ENCODE measurements at regions not wholly inside any gene's neighbourhood (a gene's known extent, or its start where the extent isn't known, plus 50 kb on each side); places are given as distances from the start of the nearest gene placed in this dataset.

DNA sequence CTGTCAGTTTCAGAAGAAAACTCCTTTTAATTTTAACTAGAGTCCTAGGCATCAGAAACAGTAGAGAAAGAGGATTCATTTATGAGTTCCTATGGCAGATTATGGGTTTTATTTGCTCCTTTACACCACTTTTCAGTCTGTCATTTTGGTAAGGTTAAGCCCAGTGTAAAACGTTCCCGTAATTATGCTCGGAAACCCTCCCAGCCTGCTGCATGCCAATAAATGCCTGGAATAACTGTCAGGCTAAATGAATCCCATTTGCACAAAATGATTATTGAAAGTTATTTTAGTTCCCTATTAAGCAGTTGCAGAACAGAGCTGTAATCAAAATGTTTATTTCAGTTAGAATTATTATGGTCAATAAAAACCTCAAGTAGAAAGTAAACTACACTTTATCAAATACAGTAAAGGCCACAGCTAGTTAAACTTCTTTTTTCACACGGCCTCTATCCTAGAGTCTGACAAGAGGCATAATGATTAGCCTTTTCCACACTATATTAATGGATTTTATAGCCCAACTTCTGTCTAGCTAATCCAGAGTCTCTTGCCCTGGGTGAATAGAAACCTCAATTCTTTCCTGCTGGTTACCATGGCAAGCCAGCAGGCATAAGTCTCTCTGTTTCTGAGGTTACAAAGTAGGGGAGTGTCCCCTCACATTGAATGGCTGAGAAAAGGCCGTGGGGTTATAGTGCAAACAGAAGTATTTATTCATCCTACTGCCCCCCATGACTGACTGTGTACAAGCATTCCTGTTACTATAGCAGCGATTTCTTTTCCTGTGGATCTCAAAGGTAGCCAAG is 80.8 kb upstream of the NPVF start:
- H3K27ac Mint-ChIP-seq, result no peak overlapping the region

DNA sequence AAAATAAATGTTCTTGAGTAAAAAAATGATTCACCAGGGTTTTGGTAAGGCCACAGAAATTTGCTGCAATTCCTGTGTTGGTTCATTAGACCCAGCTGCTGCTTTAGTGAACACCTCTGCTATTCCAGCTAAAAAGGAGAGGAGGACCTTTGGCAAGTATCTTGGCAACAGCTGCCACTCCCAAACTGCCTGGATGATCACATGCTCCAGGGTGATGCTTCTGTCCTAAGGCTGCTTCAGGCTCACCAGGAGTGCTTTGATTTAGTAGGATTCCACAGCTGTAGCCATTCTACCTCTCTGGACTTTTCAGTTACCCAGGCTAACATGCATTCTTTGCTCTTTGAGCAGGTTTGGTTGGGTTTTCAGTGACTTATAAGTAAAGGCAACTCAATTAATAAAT is 82.6 kb upstream of the NPVF start:
- Mint-ChIP-seq H3K9me3 (peaks cover 0 to 2% (median 0%) of the 10 kb centered on the region in 3 donors), H3K27me3 (no peaks in the 10 kb centered on the region), H3K27ac (no peak overlapping the region), H3K4me1 (no peaks in the 10 kb centered on the region), H3K36me3 (peaks cover 3% of the 10 kb centered on the region), H3K4me3 (no peak overlapping the region)

More for the DNA sequence above, 80.8 kb upstream of the NPVF start:
- Mint-ChIP-seq H3K4me1 (no peaks in the 10 kb centered on the region), H3K36me3 (peaks cover 3% of the 10 kb centered on the region), H3K9me3 (peaks cover 0 to 2% (median 0%) of the 10 kb centered on the region in 3 donors), H3K27me3 (peaks cover 5% of the 10 kb centered on the region), H3K4me3 (no peak overlapping the region)

DNA sequence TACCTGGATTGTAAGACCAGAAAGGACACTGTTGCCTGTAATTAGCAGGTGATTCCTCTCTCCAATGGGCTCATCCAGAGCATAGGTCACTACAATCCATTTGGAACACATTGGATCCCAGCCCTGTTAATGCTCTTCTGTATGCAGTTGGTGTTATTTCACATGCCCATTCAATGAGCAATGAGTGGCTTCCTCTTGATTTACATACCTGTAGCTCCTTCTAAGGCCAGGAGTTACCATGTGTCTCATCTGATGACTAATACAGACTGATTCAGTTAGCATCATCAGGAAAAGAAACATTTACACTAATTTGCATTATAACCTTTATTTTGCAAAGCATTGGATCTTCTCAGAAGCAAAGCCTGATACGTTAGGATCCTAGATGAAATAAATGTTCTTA is 83.1 kb upstream of the NPVF start:
- peaks cover 3% of the 10 kb centered on the region for H3K36me3 Mint-ChIP-seq
- no peak overlapping the region for H3K27ac Mint-ChIP-seq
- peaks cover 0 to 2% (median 0%) of the 10 kb centered on the region in 3 donors for H3K9me3 Mint-ChIP-seq
- H3K27me3 Mint-ChIP-seq, result no peaks in the 10 kb centered on the region
- H3K4me3 Mint-ChIP-seq, result no peak overlapping the region
- no peaks in the 10 kb centered on the region for H3K4me1 Mint-ChIP-seq

DNA sequence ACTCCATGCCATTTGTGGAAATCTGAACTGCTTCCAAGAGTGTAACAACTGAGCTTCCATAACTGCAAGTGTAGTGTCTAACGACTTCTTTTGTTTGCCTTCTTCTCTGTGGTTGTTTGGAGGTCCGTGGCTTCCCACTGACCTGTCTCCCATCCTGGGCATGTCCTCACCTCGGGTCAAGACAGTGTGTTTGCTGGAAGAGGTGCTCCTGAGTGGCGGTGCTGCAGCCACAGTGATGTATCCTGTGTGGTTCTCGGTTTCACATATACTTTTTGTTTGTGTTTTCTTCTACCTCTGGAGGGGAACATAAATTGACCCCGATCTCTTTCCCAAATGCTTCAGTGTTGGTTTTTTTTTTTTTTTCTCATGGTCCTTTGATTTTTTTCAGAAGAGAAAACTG is 84.7 kb upstream of the NPVF start:
- H3K4me3 Mint-ChIP-seq, result no peak overlapping the region
- peaks cover 0 to 2% (median 0%) of the 10 kb centered on the region in 3 donors for H3K9me3 Mint-ChIP-seq
- no peaks in the 10 kb centered on the region for H3K4me1 Mint-ChIP-seq
- no peaks in the 10 kb centered on the region for H3K27me3 Mint-ChIP-seq
- no peak overlapping the region for H3K27ac Mint-ChIP-seq
- H3K36me3 Mint-ChIP-seq, result peaks cover 3% of the 10 kb centered on the region

DNA sequence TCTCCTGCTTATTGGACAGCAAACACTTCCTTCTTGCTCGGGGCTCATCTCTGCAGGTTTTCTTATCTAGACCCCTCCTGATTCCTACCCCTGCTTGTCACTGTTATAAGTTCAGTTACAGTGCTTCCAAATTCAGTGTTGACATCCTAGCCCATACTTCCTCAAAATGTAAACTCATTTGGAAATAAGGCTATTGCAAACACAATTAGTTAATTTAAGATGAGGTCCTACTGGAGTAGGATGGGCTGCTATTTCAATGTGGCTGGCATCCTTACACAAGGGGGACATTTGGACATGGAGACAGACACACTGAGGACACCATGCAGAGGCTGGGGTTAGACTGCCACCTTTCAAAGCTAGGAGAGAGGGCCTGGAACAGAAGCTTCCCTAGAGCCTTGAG is 85.2 kb upstream of the NPVF start:
- Mint-ChIP-seq H3K4me1 (no peaks in the 10 kb centered on the region), H3K9me3 (peaks cover 0 to 2% (median 0%) of the 10 kb centered on the region in 3 donors), H3K4me3 (no peak overlapping the region), H3K27me3 (no peaks in the 10 kb centered on the region), H3K36me3 (peaks cover 3% of the 10 kb centered on the region), H3K27ac (no peak overlapping the region)

DNA sequence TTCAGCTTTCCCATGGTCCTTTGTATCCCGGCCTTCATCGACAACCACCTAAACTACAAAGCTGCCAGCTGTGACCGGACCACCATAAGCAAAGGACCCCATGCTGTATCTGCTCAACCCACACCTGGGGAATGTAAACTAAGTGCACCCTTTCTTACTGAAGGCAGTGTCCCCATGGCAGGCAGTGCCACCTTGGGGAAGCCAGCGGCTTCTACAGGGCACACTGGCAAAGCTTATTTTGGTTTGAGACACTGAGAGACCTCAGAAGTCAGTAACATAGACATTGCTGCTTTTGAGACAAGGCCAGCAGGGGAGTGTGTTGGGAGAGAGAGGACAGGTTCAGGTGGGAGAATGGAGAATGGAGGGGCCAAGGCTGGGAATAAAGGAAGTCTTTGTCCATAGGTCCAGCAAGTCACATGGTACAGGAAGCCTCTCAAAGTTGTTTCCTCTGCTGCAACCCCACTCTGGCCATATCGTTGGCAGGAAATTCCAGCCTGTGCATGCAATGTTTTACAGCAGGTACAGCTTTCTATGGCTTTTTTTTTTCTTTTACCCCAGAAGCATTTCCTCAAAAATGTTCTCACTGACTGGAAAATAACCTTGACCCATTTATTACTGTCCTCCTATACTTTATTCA is 85.9 kb upstream of the NPVF start:
- H3K4me1 Mint-ChIP-seq, result no peaks in the 10 kb centered on the region
- H3K27ac Mint-ChIP-seq, result no peak overlapping the region

DNA sequence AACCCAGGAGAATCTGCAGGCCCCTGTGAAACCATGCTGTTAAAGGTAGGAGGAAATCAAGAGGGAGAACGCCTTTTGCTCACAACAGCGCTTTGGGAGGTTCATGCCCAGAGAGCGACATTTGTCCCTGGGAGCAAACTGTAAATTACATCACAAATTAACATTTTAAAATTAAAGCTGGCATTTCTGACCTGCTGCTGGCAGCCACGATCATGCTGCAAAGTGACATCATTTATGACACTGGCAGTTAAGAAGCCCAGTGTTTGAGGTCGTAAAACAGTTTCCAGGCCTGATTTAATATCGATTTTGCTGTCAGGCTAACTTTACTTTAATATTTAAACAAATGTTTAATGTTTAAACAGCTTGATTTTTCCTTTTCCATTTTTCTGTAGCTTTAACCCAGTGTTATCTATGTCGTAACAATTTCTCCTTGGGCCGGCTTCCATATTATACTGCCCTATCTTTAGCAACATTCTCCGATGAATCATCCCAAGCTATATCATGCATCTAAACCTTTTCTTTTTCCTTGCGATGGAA is 86.5 kb upstream of the NPVF start:
- Mint-ChIP-seq H3K36me3 (peaks cover 3% of the 10 kb centered on the region), H3K27ac (no peak overlapping the region)

More for the DNA sequence above, 85.9 kb upstream of the NPVF start:
- Mint-ChIP-seq H3K9me3 (peaks cover 0 to 2% (median 0%) of the 10 kb centered on the region in 3 donors), H3K27me3 (no peaks in the 10 kb centered on the region), H3K36me3 (peaks cover 3% of the 10 kb centered on the region), H3K4me3 (no peak overlapping the region)

DNA sequence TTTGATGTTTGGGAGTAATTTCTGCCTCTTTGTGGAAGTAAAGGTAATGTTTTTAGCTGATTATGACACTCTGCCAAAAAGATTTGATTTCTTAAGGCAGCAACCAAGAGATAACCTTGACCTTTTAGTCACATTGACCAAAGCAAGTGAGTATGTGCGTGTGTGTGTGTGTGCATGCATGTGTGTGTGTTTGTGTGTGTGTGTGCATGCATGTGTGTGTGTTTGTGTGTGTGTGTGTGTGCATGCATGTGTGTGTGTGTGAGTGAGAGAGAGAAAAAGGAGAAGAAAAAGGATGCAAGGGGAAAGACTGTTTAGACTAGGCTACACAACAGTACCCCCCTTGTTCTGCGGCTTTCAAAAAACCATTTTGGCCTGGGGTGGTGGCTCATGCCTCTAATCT is 88.1 kb upstream of the NPVF start:
- no peak overlapping the region for H3K27ac Mint-ChIP-seq
- no peaks in the 10 kb centered on the region for H3K4me1 Mint-ChIP-seq
- H3K36me3 Mint-ChIP-seq, result peaks cover 3% of the 10 kb centered on the region
- no peak overlapping the region for H3K4me3 Mint-ChIP-seq
- H3K27me3 Mint-ChIP-seq, result peaks cover 4% of the 10 kb centered on the region
- peaks cover 0 to 2% (median 0%) of the 10 kb centered on the region in 3 donors for H3K9me3 Mint-ChIP-seq

More for the DNA sequence above, 86.5 kb upstream of the NPVF start:
- no peaks in the 10 kb centered on the region for H3K27me3 Mint-ChIP-seq
- no peak overlapping the region for H3K4me3 Mint-ChIP-seq
- peaks cover 0 to 2% (median 0%) of the 10 kb centered on the region in 3 donors for H3K9me3 Mint-ChIP-seq
- no peaks in the 10 kb centered on the region for H3K4me1 Mint-ChIP-seq

DNA sequence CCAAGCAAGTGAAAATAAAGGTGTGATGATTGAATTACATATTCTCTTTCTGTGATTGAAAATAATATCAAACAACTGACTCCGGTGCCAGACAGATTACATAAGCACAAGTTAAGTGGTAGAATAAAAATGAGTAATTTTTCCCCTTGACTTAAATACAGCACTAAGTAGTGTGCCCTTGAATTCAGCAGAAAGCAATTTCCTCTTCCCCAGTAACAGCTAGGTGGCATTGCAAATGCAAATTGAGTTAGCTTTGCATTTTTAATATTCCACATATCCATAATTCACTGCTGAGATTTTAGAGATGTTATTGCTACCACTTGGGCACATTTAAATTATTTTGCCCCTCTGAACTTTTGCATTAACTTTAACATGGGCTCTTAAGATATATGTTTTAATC is 89.8 kb upstream of the NPVF start:
- H3K4me3 Mint-ChIP-seq, result no peak overlapping the region
- no peaks in the 10 kb centered on the region for H3K4me1 Mint-ChIP-seq
- no peaks in the 10 kb centered on the region for H3K36me3 Mint-ChIP-seq
- H3K27me3 Mint-ChIP-seq, result peaks cover 4% of the 10 kb centered on the region
- no peaks in the 10 kb centered on the region for H3K9me3 Mint-ChIP-seq
- no peak overlapping the region for H3K27ac Mint-ChIP-seq

DNA sequence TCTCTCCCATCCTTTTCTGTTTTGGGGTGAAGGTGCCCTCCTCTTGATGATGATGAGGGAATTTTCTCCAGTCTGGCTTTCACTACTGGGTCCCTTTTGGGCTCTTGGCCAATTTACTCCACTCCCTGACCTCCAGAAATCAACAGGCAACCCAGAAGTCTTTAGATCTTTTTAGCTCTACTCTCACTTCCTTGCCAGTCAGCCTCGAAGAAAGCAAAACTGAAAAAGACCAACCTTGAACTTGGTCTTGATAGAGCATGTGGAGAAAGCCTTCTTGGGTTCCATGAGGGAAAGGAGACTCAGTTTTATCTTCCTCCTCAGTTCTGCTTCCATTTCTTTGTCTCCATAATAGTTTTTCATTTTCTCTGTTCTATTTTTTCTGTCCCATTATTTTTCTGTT is 91.4 kb upstream of the NPVF start:
- Mint-ChIP-seq H3K4me1 (no peaks in the 10 kb centered on the region), H3K4me3 (no peak overlapping the region), H3K27me3 (peaks cover 4% of the 10 kb centered on the region), H3K27ac (no peak overlapping the region), H3K9me3 (no peaks in the 10 kb centered on the region), H3K36me3 (no peaks in the 10 kb centered on the region)

DNA sequence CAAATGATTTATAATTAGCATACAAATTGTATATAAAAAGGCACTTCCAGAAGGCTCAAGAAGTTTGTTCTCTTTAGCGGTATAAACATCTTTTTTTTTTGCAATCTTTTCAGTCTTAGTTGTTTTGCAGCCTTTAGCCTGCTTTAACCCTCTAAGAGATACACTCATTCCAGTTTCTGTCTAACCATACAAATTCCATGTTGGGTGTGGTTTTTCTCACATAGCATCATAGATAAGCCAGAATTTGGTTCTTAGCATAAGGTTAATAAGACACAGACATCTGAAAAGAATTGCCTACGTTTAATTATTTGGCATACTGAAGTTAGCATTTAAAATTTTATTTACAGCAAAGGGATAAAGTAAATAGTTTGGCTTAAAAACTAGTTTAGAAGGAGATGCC is 92.5 kb upstream of the NPVF start:
- no peak overlapping the region for H3K4me3 Mint-ChIP-seq
- no peaks in the 10 kb centered on the region for H3K9me3 Mint-ChIP-seq
- H3K36me3 Mint-ChIP-seq, result no peaks in the 10 kb centered on the region
- H3K27me3 Mint-ChIP-seq, result peaks cover 6% of the 10 kb centered on the region
- no peak overlapping the region for H3K27ac Mint-ChIP-seq
- no peaks in the 10 kb centered on the region for H3K4me1 Mint-ChIP-seq

DNA sequence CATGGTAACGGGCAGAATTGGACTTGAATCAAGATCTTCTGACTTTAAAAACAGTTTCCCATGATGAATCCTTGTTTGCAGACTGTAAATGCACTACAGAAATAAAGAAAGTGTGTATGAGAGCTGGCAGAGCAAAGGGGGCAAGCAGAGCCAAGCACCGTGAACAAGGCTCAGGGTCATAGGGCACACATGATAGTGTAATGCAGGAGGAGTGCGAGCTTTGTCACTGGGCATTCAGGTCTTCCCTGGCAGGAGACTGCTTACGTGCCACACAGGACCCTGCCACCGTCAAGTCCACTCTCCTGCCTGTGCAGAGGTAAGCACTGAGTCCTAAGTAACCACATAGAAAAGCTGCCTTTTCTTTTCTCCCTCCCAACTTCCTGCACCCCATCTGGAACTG is 93.1 kb upstream of the NPVF start:
- Mint-ChIP-seq H3K27ac (no peak overlapping the region), H3K9me3 (no peaks in the 10 kb centered on the region), H3K4me1 (no peaks in the 10 kb centered on the region), H3K27me3 (peaks cover 6% of the 10 kb centered on the region), H3K36me3 (no peaks in the 10 kb centered on the region), H3K4me3 (no peak overlapping the region)

DNA sequence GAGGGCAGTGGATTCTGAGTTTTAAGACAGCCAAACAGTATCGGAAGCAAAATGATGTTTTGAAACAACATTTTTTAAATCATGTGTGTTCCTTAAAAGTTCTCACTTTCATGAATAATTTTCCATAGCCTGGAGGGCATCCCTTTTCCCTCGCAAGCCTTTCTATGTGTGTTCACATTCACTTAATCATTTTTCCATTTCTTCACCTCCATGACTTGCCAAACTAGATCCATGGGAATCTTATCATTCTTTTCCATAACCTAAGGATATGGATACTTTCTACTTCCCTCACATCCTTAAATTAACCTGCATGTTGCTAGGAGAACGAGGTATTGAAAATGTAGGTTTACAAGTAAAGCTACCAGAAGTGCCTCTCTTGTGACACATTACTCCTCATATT is 94.2 kb upstream of the NPVF start:
- H3K27ac Mint-ChIP-seq, result no peak overlapping the region
- no peaks in the 10 kb centered on the region for H3K4me1 Mint-ChIP-seq
- H3K27me3 Mint-ChIP-seq, result peaks cover 6% of the 10 kb centered on the region
- no peak overlapping the region for H3K4me3 Mint-ChIP-seq
- no peaks in the 10 kb centered on the region for H3K36me3 Mint-ChIP-seq
- H3K9me3 Mint-ChIP-seq, result no peaks in the 10 kb centered on the region

DNA sequence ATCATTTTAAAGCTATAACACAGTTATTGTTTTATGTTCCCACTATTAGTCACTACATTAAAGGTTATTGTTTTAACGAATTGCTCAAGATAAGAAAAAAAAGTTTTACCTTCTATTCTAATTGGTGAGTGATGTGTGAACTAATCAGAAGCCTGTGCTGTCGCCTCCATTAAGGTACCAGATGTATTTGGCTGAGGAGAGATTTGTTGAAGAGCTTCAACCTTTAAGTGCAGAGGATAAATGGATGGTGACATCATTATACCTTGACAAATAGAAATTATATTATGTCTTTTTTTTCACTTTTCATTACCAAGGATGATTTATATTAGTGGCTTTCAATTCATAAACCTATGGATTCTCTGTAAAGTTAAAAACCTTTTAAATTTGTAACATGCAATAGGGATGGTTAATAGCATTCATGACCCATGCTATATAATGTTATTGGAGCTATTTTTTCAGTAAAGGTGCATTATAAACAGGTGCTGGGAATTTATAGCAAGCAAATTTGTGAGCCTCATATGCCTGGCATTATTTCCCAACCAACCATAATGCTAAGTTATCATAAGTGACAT is 97.0 kb upstream of the NPVF start:
- H3K36me3 Mint-ChIP-seq, result no peaks in the 10 kb centered on the region
- H3K9me3 Mint-ChIP-seq, result no peaks in the 10 kb centered on the region
- H3K27ac Mint-ChIP-seq, result no peak overlapping the region
- no peak overlapping the region for H3K4me3 Mint-ChIP-seq
- H3K27me3 Mint-ChIP-seq, result peaks cover 3% of the 10 kb centered on the region
- no peaks in the 10 kb centered on the region for H3K4me1 Mint-ChIP-seq

DNA sequence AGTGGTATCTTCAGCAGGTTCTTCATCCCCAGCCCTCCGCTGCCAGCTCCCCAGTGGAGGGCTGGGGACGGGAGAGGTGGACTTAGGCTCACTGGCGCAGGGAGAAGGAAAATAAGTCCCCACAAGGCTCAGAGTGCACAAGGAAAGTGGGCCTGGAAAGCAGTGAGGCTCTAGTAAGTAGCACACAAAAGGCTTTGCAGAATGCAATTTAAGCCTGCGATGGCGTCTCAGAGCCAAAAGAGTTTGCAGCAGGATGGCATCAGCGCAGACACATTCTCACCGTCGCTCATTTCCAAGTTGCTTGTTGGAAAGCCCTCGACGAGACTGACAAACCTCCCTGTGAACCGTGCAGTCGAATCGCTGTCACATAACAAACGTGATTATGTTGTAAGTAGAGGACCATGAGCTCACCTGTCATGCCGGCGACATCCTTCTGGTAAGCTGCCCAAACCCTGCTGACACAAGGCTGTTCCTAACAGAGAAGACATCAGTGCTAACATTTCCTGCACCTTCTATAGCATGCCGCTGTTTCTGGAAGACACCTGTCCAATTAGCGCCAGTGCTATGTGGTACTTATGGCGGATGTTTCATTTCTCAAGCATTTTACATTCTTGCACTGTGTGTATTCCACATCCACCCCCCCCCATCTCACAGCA is 98.3 kb upstream of the NPVF start:
- no peak overlapping the region for H3K4me3 Mint-ChIP-seq
- H3K4me1 Mint-ChIP-seq, result no peaks in the 10 kb centered on the region
- H3K9me3 Mint-ChIP-seq, result no peaks in the 10 kb centered on the region
- peak overlapping the region in 1 of 3 donors; percentile 9 for H3K27ac Mint-ChIP-seq
- H3K36me3 Mint-ChIP-seq, result no peaks in the 10 kb centered on the region
- H3K27me3 Mint-ChIP-seq, result peaks cover 2% of the 10 kb centered on the region
